ENCODE measurements at regions not wholly inside any gene's neighbourhood (a gene's known extent, or its start where the extent isn't known, plus 50 kb on each side); places are given as distances from the start of the nearest gene placed in this dataset.

- H3K27ac ChIP-seq: no peak overlapping the region
- no peak for TF ChIP-seq ZFX (IDR thresholded peaks at IDR 0.05)
- no peak for TF ChIP-seq CTCF (conservative IDR thresholded peaks at IDR 0.05)
These were observed 70.8 kb downstream of the YTHDF1 start for GRCh38 chr20:63145156-63145555.

- TF ChIP-seq ZFX (IDR thresholded peaks at IDR 0.05) (no peak), CTCF (conservative IDR thresholded peaks at IDR 0.05) (no peak)
- H3K27ac ChIP-seq: no peak overlapping the region
These were observed 73.0 kb downstream of the YTHDF1 start for GRCh38 chr20:63142933-63143332.

GRCh38 chr20:63141531-63141930 lies 74.4 kb downstream of the YTHDF1 start:
- no peak overlapping the region for H3K27ac ChIP-seq
- TF ChIP-seq CTCF (conservative IDR thresholded peaks at IDR 0.05) (no peak), ZFX (IDR thresholded peaks at IDR 0.05) (no peak)

GRCh38 chr20:63140514-63141433 lies 75.2 kb downstream of the YTHDF1 start:
- TF ChIP-seq ZFX (IDR thresholded peaks at IDR 0.05) (no peak), CTCF (conservative IDR thresholded peaks at IDR 0.05) (no peak)
- no peak overlapping the region for H3K27ac ChIP-seq

- no peak for TF ChIP-seq CTCF (conservative IDR thresholded peaks at IDR 0.05)
- no peak for TF ChIP-seq ZFX (IDR thresholded peaks at IDR 0.05)
These were observed 76.1 kb downstream of the YTHDF1 start for GRCh38 chr20:63139837-63140236.

GRCh38 chr20:63139356-63139755 lies 76.6 kb downstream of the YTHDF1 start:
- TF ChIP-seq ZFX (IDR thresholded peaks at IDR 0.05) (no peak), CTCF (conservative IDR thresholded peaks at IDR 0.05) (no peak)
- no peak overlapping the region for H3K27ac ChIP-seq

More at GRCh38 chr20:63139837-63140236, 76.1 kb downstream of the YTHDF1 start:
- no peak overlapping the region for H3K27ac ChIP-seq

- no peak for TF ChIP-seq ZFX (IDR thresholded peaks at IDR 0.05)
- no peak for TF ChIP-seq CTCF (conservative IDR thresholded peaks at IDR 0.05)
- no peak overlapping the region for H3K27ac ChIP-seq
These were observed 77.0 kb downstream of the YTHDF1 start for GRCh38 chr20:63138855-63139341.

All from C4-2B (cell line).